OCI-LY7 (cell line): ENCODE measurements at regions not wholly inside any gene's neighbourhood (a gene's known extent, or its start where the extent isn't known, plus 50 kb on each side); places are given as distances from the start of the nearest gene placed in this dataset.

Experiments
- EZH2phosphoT487 ChIP-seq: fragments of 200-600 bp; sonication (generic); IDR thresholded peaks from 2 replicates; pipeline ENCODE4 v1.6.1; 2018; ENCODE audit warnings: low read depth, borderline replicate concordance, mild to moderate bottlenecking, mixed run types, antibody characterized with exemption, low read length, moderate library complexity, mixed read lengths
- TF ChIP-seq, protein P1 (sequence below): fragments of 200-600 bp; sonication (generic); conservative IDR thresholded peaks from 2 replicates; pipeline ENCODE4 v1.5.1; 2014; ENCODE audit warnings: mild to moderate bottlenecking, antibody characterized with exemption, low read length, moderate library complexity, mixed read lengths

DNA sequence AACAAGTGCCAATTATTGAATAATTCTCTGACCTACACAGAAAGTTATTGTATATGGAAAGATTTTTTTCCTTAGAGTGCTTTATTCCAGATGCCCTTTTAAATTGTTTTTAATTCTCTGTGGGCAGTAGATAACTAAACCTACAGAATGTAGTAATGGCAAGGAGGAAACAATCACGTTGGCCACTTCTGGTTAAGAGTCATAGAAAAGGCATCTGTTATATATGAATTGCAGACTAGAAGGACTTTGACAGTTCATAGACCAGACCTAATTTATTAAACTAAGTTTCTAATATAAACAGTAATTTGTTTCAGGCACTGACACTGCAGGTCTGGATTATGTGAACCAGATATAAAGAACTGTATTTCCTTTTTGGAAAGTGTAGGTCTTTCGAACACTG is 607.5 kb downstream of the PLCL1 start:
- TF ChIP-seq, protein P1, sequence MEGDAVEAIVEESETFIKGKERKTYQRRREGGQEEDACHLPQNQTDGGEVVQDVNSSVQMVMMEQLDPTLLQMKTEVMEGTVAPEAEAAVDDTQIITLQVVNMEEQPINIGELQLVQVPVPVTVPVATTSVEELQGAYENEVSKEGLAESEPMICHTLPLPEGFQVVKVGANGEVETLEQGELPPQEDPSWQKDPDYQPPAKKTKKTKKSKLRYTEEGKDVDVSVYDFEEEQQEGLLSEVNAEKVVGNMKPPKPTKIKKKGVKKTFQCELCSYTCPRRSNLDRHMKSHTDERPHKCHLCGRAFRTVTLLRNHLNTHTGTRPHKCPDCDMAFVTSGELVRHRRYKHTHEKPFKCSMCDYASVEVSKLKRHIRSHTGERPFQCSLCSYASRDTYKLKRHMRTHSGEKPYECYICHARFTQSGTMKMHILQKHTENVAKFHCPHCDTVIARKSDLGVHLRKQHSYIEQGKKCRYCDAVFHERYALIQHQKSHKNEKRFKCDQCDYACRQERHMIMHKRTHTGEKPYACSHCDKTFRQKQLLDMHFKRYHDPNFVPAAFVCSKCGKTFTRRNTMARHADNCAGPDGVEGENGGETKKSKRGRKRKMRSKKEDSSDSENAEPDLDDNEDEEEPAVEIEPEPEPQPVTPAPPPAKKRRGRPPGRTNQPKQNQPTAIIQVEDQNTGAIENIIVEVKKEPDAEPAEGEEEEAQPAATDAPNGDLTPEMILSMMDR: no peak
- no peak for TF ChIP-seq EZH2phosphoT487
